ENCODE measurements at regions not wholly inside any gene's neighbourhood (a gene's known extent, or its start where the extent isn't known, plus 50 kb on each side); places are given as distances from the start of the nearest gene placed in this dataset.

- TF ChIP-seq CHAMP1 (IDR thresholded peaks at IDR 0.05) (no peak), CTCF (IDR thresholded peaks at IDR 0.05 in 2 of 3, conservative IDR thresholded peaks at IDR 0.05 in 1 of 3; ENCODE audit: insufficient read depth in 2 of 3, low read depth in 1 of 3, low read length in 3 of 3) (no peak), ARID4B (CRISPR knock-in tag; IDR thresholded peaks at IDR 0.05) (no peak), ZBTB40 (IDR thresholded peaks at IDR 0.05) (no peak), ZBTB40 (CRISPR knock-in tag; IDR thresholded peaks at IDR 0.05) (no peak), ILF3 (IDR thresholded peaks at IDR 0.05; ENCODE audit: borderline replicate concordance) (no peak)
Observed at GRCh38 chr2:129756276-129756675, 223.2 kb upstream of the RAB6C start.
